Stimulated activated effector memory CD8-positive, alpha-beta T cell treated with anti-CD3 and anti-CD28 coated beads, Interleukin-12 subunit alpha, Interleukin-12 subunit beta, amount 100 ng/mL, for 72 hours (primary cell): ENCODE measurements at regions not wholly inside any gene's neighbourhood (a gene's known extent, or its start where the extent isn't known, plus 50 kb on each side); places are given as distances from the start of the nearest gene placed in this dataset.

Experiments
- ATAC-seq: fragments of 150-1000 bp; cut with Tn5 transposase; 2 replicates; pipeline ENCODE4 v1.10.0; 2021
- DNase-seq, 2 donors: peaks; one replicate each; pipeline ENCODE4 v3.0.0; 2021 to 2022; ENCODE audit warnings: low spot score in 2 of 2
- H3K27ac Mint-ChIP-seq: one replicate; pipeline ENCODE4 v1.8.0; 2022; ENCODE audit warnings: mild to moderate bottlenecking, mixed read lengths
- H3K36me3 Mint-ChIP-seq: one replicate; pipeline ENCODE4 v1.8.0; 2022; ENCODE audit warnings: mild to moderate bottlenecking, mixed read lengths
- H3K4me1 Mint-ChIP-seq: one replicate; pipeline ENCODE4 v1.8.0; 2022; ENCODE audit warnings: mixed read lengths
- H3K4me3 Mint-ChIP-seq: one replicate; pipeline ENCODE4 v1.8.0; 2022; ENCODE audit warnings: mild to moderate bottlenecking, mixed read lengths
- H3K9me3 Mint-ChIP-seq: one replicate; pipeline ENCODE4 v1.8.0; 2022; ENCODE audit warnings: mixed read lengths

DNA sequence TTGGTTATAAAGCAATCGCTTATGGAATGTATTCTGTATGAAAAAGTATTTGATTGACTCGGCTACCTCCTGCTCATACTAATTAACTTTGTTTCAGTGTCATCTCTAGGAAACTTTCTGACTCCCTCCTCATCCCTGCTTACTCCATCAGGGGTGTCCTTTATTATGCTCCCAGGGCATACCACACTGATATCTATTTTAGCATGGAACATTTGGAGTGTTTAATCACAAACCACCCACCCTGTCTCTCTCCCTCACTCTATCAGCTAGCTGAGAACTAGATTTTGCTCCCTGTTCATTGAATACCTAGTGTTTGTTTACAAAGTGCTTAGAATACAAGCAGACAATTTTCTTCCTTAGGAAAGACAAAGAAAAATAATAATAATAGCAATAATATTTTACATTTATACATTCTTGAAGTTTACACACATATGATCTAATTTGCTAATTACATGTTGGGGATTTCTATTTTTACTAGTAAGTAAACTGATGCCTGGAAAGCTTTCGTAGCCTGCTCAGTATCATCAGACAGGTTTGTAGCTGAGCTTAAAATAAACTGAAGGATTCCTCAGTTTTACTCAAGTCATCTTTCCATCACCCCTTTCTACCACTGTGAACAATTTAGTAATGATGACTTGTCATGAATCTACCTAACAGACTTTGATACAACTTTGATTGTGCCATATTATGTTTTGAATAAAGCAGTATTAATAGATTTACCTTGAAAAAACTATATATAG is 811.4 kb upstream of the HS3ST1 start:
- H3K9me3 Mint-ChIP-seq, result peaks cover 26% of the 10 kb centered on the region
- no peaks in the 10 kb centered on the region for H3K4me1 Mint-ChIP-seq
- H3K27ac Mint-ChIP-seq, result no peak overlapping the region
- no peak overlapping the region for H3K4me3 Mint-ChIP-seq
- ATAC-seq, result no peak
- H3K36me3 Mint-ChIP-seq, result no peaks in the 10 kb centered on the region
- DNase-seq, result no peak

DNA sequence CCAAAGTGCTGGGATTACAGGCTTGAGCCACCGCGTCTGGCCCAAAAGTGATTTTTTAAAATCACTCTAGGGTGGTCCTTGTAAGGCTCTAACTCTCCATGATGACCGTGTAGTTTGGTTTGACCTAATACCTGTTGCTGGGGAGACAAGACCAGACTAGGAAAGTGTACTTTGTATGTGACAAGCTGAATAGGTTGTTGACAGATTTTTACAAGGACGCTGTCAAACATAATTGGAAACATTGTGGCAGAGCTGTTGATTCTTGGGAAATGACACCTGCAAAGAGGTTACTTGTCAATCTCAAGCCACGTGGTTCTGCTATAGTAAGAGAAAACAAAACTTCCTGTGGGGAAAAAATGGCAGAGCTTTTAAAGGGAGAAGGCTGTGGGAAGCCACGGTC is 802.4 kb upstream of the HS3ST1 start:
- no peaks in the 10 kb centered on the region for H3K4me1 Mint-ChIP-seq
- DNase-seq (no peak), ATAC-seq (no peak)
- no peak overlapping the region for H3K4me3 Mint-ChIP-seq
- no peak overlapping the region for H3K27ac Mint-ChIP-seq
- peaks cover 8% of the 10 kb centered on the region for H3K9me3 Mint-ChIP-seq
- H3K36me3 Mint-ChIP-seq, result no peaks in the 10 kb centered on the region

DNA sequence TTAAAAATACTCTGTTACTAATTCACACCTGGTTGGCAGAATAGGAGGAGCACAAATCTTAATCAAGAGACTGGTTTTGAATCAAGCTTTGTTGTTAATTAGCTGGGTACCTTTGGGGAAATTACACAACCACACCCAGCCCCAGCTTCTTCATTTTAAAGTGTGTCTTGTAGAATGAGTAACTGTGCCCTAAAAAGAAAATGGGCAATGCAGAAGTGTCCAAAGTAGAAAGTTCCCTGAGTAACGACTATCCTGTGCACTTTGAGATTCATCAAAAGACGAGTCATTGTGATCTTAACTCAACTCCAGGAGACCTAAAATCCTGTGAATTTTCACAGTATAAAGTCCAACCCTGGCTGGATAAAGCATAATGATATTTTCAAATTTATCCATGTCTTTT is 792.3 kb upstream of the HS3ST1 start:
- DNase-seq (no peak), ATAC-seq (no peak)
- no peak overlapping the region for H3K27ac Mint-ChIP-seq
- no peaks in the 10 kb centered on the region for H3K36me3 Mint-ChIP-seq
- H3K4me1 Mint-ChIP-seq, result no peaks in the 10 kb centered on the region
- H3K4me3 Mint-ChIP-seq, result no peak overlapping the region
- peaks cover 6% of the 10 kb centered on the region for H3K9me3 Mint-ChIP-seq

DNA sequence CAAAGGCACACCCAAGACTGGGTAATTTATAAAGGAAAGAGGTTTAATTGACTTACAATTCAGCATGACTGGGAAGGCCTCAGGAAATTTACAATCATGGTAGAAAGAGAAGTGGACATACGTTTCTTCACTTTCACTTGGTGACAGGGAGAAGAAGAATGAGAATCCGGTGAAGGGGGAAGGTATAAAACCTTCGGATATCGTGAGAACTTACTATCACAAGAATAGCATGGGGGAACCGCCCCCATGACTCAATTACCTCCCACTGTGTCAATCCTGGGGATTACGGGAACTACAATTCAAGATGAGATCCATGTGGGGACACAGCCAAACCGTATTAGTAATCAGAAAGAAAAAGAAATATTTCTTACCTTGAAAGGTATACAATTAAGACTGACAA is 782.9 kb upstream of the HS3ST1 start:
- no peaks in the 10 kb centered on the region for H3K36me3 Mint-ChIP-seq
- no peak overlapping the region for H3K27ac Mint-ChIP-seq
- DNase-seq, result no peak
- no peak overlapping the region for H3K4me3 Mint-ChIP-seq
- peaks cover 14% of the 10 kb centered on the region for H3K9me3 Mint-ChIP-seq
- no peaks in the 10 kb centered on the region for H3K4me1 Mint-ChIP-seq
- ATAC-seq, result no peak

DNA sequence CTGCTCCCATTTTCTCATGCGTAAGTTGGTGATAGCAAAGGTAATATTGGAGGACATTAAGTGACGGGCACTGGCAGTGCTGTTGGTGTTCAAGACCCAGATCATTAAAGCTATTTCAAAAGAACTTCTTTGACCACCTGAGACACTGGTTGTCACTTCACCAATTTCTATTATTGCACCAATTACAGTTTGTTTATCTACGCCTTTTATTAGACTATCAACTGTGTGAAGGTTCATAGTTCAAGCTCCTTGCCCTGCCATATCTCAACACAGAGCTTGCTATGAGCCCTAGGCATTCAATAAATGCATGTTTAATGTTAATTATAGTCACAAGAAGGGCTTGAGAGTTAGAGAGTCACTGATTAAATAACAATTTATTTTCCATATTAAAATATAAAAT is 778.7 kb upstream of the HS3ST1 start:
- H3K4me3 Mint-ChIP-seq, result no peak overlapping the region
- DNase-seq (no peak), ATAC-seq (no peak)
- no peaks in the 10 kb centered on the region for H3K36me3 Mint-ChIP-seq
- peaks cover 20% of the 10 kb centered on the region for H3K9me3 Mint-ChIP-seq
- H3K27ac Mint-ChIP-seq, result no peak overlapping the region
- no peaks in the 10 kb centered on the region for H3K4me1 Mint-ChIP-seq

DNA sequence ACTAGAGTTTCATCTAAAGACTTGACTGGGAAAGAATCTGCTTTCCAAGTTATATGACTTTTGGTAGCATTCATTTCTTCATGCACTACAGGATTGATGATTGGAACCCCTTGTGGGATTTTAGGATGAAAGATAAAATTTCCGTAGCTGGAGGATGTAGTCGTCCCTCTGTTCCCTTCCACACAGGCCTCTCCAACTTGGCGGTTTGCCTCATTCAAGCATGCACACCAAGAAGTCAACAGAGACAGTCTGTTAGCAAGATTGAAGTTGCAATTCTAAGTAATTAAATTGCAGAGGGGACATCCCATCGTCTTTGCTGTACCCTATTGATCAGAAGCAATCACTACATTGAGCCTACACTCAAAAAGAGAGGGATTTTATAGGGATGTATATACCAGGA is 777.4 kb upstream of the HS3ST1 start:
- H3K4me1 Mint-ChIP-seq, result no peaks in the 10 kb centered on the region
- DNase-seq (no peak), ATAC-seq (no peak)
- H3K36me3 Mint-ChIP-seq, result no peaks in the 10 kb centered on the region
- H3K4me3 Mint-ChIP-seq, result no peak overlapping the region
- no peak overlapping the region for H3K27ac Mint-ChIP-seq
- peaks cover 15% of the 10 kb centered on the region for H3K9me3 Mint-ChIP-seq

DNA sequence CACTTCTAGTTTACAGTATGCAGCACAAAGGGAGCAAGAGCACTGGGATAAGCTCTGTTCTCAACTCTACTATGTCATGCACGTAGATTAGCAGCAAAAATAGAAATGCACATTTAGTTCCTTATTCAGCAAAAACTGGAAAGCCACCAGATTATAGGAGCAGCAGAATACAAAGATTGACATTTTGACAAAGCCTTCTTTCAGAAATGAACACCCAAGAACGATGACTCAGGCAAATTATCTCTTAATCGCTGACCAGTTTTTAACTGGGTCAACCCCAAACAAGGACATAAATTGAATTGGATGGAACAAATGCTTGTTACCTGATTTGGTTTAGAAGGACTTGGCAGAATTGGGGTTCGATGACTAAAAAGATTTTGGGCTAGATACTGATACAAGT is 775.3 kb upstream of the HS3ST1 start:
- Mint-ChIP-seq H3K27ac (no peak overlapping the region), H3K36me3 (no peaks in the 10 kb centered on the region), H3K4me1 (no peaks in the 10 kb centered on the region), H3K4me3 (no peak overlapping the region), H3K9me3 (peaks cover 16% of the 10 kb centered on the region)
- DNase-seq (no peak), ATAC-seq (no peak)

DNA sequence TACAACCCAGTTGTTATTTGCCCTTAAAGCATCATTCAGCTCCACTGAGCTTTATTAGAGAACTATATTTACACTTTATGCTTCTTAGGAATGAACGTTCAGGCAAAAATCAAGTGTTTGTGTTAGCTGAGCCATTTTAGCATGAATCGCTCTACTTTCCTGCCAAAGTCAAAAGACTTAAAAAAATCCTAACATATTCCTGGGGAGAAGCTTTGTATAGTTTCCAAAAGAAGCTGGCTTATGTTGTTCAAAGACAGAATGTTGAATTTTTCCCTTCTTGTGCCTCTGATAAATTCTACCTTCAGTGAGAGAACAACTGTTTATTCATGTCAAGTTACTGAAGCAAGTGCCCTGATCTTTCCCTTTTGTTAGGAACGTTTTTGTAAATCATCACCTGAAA is 771.5 kb upstream of the HS3ST1 start:
- H3K27ac Mint-ChIP-seq, result no peak overlapping the region
- H3K4me3 Mint-ChIP-seq, result no peak overlapping the region
- no peaks in the 10 kb centered on the region for H3K4me1 Mint-ChIP-seq
- ATAC-seq (no peak), DNase-seq (no peak)
- no peaks in the 10 kb centered on the region for H3K36me3 Mint-ChIP-seq
- H3K9me3 Mint-ChIP-seq, result peaks cover 19% of the 10 kb centered on the region

DNA sequence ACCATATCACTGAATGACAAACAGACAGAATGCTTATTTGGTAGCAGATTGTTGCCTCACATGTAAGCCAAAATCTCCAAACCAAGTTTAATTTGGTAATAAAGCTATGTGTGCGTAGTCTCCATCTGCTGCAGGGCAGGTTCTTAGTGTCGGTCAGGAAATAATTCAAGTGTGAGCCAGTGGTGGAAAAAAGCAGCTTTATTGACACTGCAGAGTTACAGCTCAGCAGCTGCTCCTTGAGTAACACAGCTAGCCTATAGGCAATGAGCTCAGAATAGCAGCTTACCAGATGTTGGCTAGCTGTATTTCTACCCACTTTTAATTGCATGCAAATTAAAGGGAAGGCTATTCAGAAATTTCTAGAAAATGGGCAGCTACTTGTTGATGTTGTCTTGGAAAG is 757.8 kb upstream of the HS3ST1 start:
- DNase-seq (no peak), ATAC-seq (no peak)
- no peaks in the 10 kb centered on the region for H3K36me3 Mint-ChIP-seq
- no peaks in the 10 kb centered on the region for H3K4me1 Mint-ChIP-seq
- no peak overlapping the region for H3K27ac Mint-ChIP-seq
- no peak overlapping the region for H3K4me3 Mint-ChIP-seq
- H3K9me3 Mint-ChIP-seq, result peaks cover 6% of the 10 kb centered on the region

DNA sequence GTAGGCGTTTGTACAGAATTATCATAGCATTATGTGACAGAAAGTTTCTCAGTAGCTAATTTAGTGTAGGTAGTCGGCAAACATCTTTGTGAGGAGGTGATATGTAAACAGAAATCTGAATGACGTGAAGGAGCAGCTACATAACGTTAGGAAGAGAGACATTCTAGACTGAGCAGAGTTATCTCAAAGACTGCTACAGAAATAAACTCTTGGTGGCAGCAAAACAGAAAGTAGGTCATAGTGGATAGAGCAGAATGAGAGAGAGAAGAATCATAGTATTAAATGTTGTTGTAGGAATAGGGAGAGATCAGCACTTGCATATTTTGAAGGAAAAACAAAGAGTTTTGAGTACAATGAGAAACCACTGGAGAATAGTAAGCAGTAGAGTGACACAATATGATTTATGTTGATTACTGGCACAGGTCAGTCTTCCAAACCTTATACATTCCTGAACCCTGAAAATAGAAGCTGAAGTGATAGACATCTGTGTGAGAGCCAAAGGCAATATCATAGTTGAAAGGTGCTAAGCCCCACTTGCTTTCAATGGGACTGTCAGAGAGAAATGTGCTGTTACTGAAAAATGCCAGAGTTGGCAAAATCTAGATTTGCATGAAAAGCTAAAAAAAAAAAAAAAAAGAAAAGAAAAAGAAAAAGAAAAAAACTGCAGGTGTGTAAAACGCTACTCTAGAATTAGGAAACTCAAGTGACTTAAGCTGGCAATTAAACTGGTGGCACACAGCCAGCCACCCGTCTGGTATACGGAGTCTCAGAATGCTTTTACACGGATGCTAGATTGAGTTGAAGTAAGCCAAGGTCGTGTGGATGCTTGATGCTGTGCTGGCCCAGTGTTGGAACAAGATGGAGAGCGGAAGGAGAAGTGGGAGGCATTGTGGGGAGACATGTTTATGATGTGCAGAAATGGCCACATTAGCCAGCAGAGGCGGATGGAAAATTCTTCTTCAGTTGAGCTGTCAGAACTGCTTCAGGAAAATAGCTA is 750.2 kb upstream of the HS3ST1 start:
- peaks cover 23% of the 10 kb centered on the region for H3K9me3 Mint-ChIP-seq
- H3K4me1 Mint-ChIP-seq, result no peaks in the 10 kb centered on the region
- H3K4me3 Mint-ChIP-seq, result no peak overlapping the region
- DNase-seq, result no peak
- no peaks in the 10 kb centered on the region for H3K36me3 Mint-ChIP-seq
- no peak for ATAC-seq
- no peak overlapping the region for H3K27ac Mint-ChIP-seq

DNA sequence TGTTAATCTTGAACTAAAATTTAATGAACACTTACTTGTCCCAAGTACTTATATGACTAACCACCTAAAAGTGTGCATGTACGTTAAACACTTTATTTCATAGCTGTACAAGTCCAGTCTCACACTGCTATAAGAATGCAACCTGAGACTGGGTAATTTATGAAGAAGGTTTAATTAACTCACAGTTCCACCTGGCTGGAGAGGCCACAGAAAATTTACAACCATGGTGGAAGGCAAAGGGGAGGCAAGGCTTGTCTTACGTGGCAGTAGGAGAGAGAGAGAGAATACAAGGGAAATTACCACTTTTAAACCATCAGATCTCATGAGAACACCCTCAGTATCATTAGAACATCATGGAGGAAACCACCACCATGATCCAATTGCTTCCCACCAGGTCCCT is 748.7 kb upstream of the HS3ST1 start:
- no peak overlapping the region for H3K4me3 Mint-ChIP-seq
- no peak overlapping the region for H3K27ac Mint-ChIP-seq
- no peaks in the 10 kb centered on the region for H3K4me1 Mint-ChIP-seq
- ATAC-seq, result no peak
- no peak for DNase-seq
- peaks cover 24% of the 10 kb centered on the region for H3K9me3 Mint-ChIP-seq
- H3K36me3 Mint-ChIP-seq, result no peaks in the 10 kb centered on the region

DNA sequence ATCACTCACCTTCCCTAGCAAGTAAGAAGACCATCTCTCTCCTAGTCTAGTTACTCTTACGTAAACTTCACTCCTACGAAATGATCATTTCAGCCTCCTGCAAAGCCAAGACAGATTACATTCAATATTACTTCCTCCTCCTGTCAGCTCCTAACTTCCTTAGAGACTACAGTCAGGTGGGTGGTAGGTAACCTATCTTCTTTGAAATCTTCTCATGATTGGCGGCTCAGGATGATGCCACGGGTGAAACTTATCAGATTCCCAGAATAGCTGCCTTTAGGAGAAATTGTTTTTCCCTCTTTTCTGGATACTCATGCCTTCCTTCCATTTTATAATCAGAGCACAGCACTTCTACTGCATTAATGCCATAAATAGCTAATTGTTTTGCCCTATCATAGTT is 744.8 kb upstream of the HS3ST1 start:
- DNase-seq (no peak), ATAC-seq (no peak)
- no peak overlapping the region for H3K4me3 Mint-ChIP-seq
- peaks cover 22% of the 10 kb centered on the region for H3K9me3 Mint-ChIP-seq
- H3K27ac Mint-ChIP-seq, result no peak overlapping the region
- H3K36me3 Mint-ChIP-seq, result no peaks in the 10 kb centered on the region
- no peaks in the 10 kb centered on the region for H3K4me1 Mint-ChIP-seq

DNA sequence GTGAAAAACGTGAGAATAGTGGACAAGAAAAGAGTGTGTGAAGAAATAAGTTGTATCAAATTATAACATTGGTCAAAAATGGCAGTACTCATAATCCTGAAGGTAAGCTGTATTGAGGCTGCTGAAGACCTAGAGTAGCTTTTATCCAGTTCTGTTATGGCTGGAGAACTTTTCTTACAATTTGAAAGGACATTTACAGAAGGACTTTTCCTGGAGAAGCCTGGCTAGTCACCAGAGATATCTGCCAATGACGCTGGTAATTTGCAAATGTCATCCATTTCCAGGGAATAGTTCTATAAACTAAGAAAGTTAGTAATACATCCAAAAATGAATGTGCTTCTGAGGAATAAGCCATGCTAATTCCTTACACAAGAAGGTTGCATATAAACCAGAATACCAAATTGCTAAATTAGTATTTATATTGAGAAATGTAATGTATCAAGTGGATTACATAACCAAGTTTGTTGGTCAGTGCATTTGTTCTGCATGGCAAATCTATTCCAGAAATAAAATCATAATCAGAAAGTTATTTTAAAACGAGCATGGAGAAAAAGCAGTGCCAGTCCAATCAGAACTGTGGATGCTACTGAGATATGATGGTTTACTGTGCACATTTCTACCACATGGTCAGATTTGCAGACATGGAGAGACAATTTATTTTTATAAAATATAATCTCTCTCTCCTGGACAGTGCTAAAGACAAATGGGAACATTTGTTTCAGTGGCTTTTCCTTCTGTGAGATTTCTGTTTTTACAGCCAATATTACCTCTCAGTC is 743.7 kb upstream of the HS3ST1 start:
- DNase-seq (no peak), ATAC-seq (no peak)
- Mint-ChIP-seq H3K36me3 (no peaks in the 10 kb centered on the region), H3K4me3 (no peak overlapping the region), H3K27ac (no peak overlapping the region), H3K9me3 (peaks cover 19% of the 10 kb centered on the region), H3K4me1 (no peaks in the 10 kb centered on the region)

DNA sequence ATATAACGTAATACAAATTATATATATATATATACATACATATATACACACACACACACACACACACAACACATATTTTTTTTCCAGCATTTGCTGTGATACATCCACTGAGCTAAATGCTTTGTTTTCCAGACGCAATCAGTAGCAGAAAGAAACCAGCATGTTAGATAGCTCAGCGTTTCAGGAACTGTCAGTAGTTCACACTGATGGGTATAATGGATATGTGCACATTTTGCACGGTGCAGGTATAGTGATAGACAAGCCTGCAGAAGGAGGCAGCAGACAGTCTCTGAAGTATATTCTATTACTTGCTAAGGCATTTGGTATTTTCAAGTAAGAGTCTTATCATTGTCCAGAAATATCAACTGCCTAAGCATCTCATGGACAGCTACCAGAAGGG is 741.6 kb upstream of the HS3ST1 start:
- Mint-ChIP-seq H3K27ac (no peak overlapping the region), H3K9me3 (peaks cover 17% of the 10 kb centered on the region), H3K36me3 (no peaks in the 10 kb centered on the region), H3K4me1 (no peaks in the 10 kb centered on the region), H3K4me3 (no peak overlapping the region)
- no peak for ATAC-seq
- no peak for DNase-seq

DNA sequence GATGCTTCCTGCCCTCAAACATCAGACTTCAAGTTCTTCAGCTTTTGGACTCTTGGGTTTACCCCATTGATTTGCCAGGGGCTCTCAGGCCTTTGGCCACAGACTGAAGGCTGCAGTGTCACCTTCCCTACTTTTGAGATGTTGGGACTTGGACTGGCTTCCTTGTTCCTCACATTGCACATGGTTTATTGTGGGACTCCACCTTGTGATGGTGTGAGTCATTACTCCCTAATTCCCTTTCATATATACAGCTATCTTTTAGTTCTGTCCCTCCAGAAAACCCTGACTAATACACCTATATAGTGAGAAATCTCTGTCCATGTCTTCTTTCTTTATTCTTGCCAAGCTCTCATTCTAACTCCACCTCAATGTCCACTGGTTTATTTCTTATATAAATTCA is 736.9 kb upstream of the HS3ST1 start:
- no peak overlapping the region for H3K27ac Mint-ChIP-seq
- no peak for DNase-seq
- no peaks in the 10 kb centered on the region for H3K4me1 Mint-ChIP-seq
- ATAC-seq, result no peak
- no peak overlapping the region for H3K4me3 Mint-ChIP-seq
- peaks cover 15% of the 10 kb centered on the region for H3K9me3 Mint-ChIP-seq
- no peaks in the 10 kb centered on the region for H3K36me3 Mint-ChIP-seq
